HEK293 (cell line): ENCODE measurements at regions not wholly inside any gene's neighbourhood (a gene's known extent, or its start where the extent isn't known, plus 50 kb on each side); places are given as distances from the start of the nearest gene placed in this dataset.

Experiments used
- ELK4 ChIP-seq: IDR thresholded peaks from 2 replicates; pipeline ENCODE4 v1.6.1; 2011; ENCODE audit warnings: mild to moderate bottlenecking, low read depth, low read length, borderline replicate concordance
- ZBTB1 ChIP-seq: fragments of 450-650 bp; formaldehyde crosslinking; IDR thresholded peaks from 2 replicates; pipeline ENCODE4 v1.5.1; 2016; ENCODE audit warnings: missing biosample characterization, missing genetic modification characterization
- ZNF274 ChIP-seq, 2 experiments: fragments of 200-500 bp in 1 of 2; fragments of 450-650 bp in 1 of 2; sonication (Bioruptor generic) in 1 of 2; formaldehyde crosslinking in 1 of 2; IDR thresholded peaks; 2 replicates each; pipeline versions ENCODE4 v1.5.1 to v1.6.1; 2014 to 2016; ENCODE audit warnings: borderline replicate concordance in 1 of 2, inconsistent platforms in 1 of 2, low read length in 1 of 2, missing biosample characterization in 1 of 2, missing genetic modification characterization in 1 of 2
- ZNF311 ChIP-seq: fragments of 450-650 bp; formaldehyde crosslinking; IDR thresholded peaks from 2 replicates; pipeline ENCODE4 v1.5.1; 2017; ENCODE audit warnings: missing biosample characterization, missing genetic modification characterization, borderline replicate concordance
- ZNF629 ChIP-seq: fragments of 450-650 bp; formaldehyde crosslinking; IDR thresholded peaks from 2 replicates; pipeline ENCODE4 v1.5.1; 2017; ENCODE audit warnings: missing biosample characterization, missing genetic modification characterization
- ZNF704 ChIP-seq: fragments of 450-650 bp; formaldehyde crosslinking; IDR thresholded peaks from 2 replicates; pipeline ENCODE4 v1.5.1; 2016; ENCODE audit warnings: missing biosample characterization, missing genetic modification characterization
- TF ChIP-seq, protein P1 (sequence below): fragments of 450-650 bp; formaldehyde crosslinking; IDR thresholded peaks from 2 replicates; pipeline ENCODE4 v1.5.1; 2016; ENCODE audit warnings: missing biosample characterization, missing genetic modification characterization

GRCh38 chr18:73691624-73692023 lies 456.0 kb downstream of the FBXO15 start:
- TF ChIP-seq, protein P1, sequence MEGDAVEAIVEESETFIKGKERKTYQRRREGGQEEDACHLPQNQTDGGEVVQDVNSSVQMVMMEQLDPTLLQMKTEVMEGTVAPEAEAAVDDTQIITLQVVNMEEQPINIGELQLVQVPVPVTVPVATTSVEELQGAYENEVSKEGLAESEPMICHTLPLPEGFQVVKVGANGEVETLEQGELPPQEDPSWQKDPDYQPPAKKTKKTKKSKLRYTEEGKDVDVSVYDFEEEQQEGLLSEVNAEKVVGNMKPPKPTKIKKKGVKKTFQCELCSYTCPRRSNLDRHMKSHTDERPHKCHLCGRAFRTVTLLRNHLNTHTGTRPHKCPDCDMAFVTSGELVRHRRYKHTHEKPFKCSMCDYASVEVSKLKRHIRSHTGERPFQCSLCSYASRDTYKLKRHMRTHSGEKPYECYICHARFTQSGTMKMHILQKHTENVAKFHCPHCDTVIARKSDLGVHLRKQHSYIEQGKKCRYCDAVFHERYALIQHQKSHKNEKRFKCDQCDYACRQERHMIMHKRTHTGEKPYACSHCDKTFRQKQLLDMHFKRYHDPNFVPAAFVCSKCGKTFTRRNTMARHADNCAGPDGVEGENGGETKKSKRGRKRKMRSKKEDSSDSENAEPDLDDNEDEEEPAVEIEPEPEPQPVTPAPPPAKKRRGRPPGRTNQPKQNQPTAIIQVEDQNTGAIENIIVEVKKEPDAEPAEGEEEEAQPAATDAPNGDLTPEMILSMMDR (tag by site-specific recombination): no peak
- no peak for TF ChIP-seq ZNF704 (tag by site-specific recombination)
- no peak for TF ChIP-seq ZNF274 (IDR thresholded peaks at IDR 0.05; ENCODE audit: low read length)
- no peak for TF ChIP-seq ZNF274 (tag by site-specific recombination; IDR thresholded peaks at IDR 0.05; ENCODE audit: borderline replicate concordance)
- TF ChIP-seq ZNF629 (tag by site-specific recombination): no peak
- TF ChIP-seq ELK4: no peak
- TF ChIP-seq ZBTB1: no peak
- TF ChIP-seq ZNF311: no peak
